H1 (cell line): ENCODE measurements at regions not wholly inside any gene's neighbourhood (a gene's known extent, or its start where the extent isn't known, plus 50 kb on each side); places are given as distances from the start of the nearest gene placed in this dataset.

Experiments
- CTCF ChIA-PET: fragments of 300-600 bp; sonication (Branson Sonifier 250); formaldehyde crosslinking; loops from one replicate; lab custom pipeline; 2021; ENCODE audit not compliant: partially characterized antibody; lab: Charles Lee
- POLR2A ChIA-PET: fragments of 300-600 bp; sonication (Branson Sonifier 250); formaldehyde crosslinking; loops from one replicate; lab custom pipeline; 2021; ENCODE audit warnings: inconsistent platforms; ENCODE audit not compliant: partially characterized antibody; lab: Charles Lee
- DNase-seq, 2 experiments: peaks; one replicate each; pipeline versions ENCODE4 v3.0.0 to v3.0.0-alpha.2; 2010 to 2022; ENCODE audit warnings: low spot score in 2 of 2, low read depth in 1 of 2, mixed read lengths in 1 of 2
- FAIRE-seq: peaks from 2 replicates; lab custom pipeline; 2011; peaks lifted over from hg19 to GRCh38; lab: Jason Lieb, UNC
- H2AFZ ChIP-seq: 2 replicates; pipeline ENCODE4 v1.8.1; 2012; ENCODE audit warnings: low read length, inconsistent platforms
- H2AK5ac ChIP-seq: 2 replicates; pipeline ENCODE4 v1.6.1; 2013; ENCODE audit warnings: low read depth, low read length
- H2BK120ac ChIP-seq: replicated peaks from 2 replicates; pipeline ENCODE3; 2013; ENCODE audit warnings: low read depth, low read length, inconsistent platforms
- H2BK12ac ChIP-seq: 2 replicates; pipeline ENCODE4 v1.6.1; 2013; ENCODE audit warnings: low read depth, low read length
- H2BK15ac ChIP-seq: 2 replicates; pipeline ENCODE4 v1.6.1; 2013; ENCODE audit warnings: low read length
- H2BK20ac ChIP-seq: 2 replicates; pipeline ENCODE4 v1.6.1; 2013; ENCODE audit warnings: low read length
- H2BK5ac ChIP-seq: 2 replicates; pipeline ENCODE4 v1.6.1; 2013; ENCODE audit warnings: low read depth, low read length
- H3K14ac ChIP-seq: 2 replicates; pipeline ENCODE4 v1.6.1; 2013; ENCODE audit warnings: inconsistent platforms; ENCODE audit not compliant: insufficient read length
- H3K18ac ChIP-seq: 2 replicates; pipeline ENCODE4 v1.6.1; 2013; ENCODE audit warnings: low read length; ENCODE audit errors: extremely low read depth
- H3K23ac ChIP-seq: 2 replicates; pipeline ENCODE4 v1.6.1; 2013; ENCODE audit warnings: inconsistent platforms; ENCODE audit not compliant: insufficient read length
- H3K23me2 ChIP-seq: 2 replicates; pipeline ENCODE4 v1.6.1; 2013; ENCODE audit warnings: low read depth, low read length
- H3K27ac ChIP-seq: 2 replicates; pipeline ENCODE4 v1.6.1; 2011; ENCODE audit warnings: low read depth, low read length, inconsistent platforms
- H3K27me3 ChIP-seq, 4 experiments: replicated peaks in 1 of 4; 1 replicate in 1 of 4; 2 replicates in 3 of 4; pipeline versions ENCODE4 v1.6.1 to v1.8.1; 2011 to 2013; ENCODE audit warnings: low read length in 3 of 4, mild to moderate bottlenecking in 3 of 4, inconsistent platforms in 2 of 4, mixed read lengths in 2 of 4, moderate library complexity in 1 of 4; ENCODE audit not compliant: control insufficient read depth in 3 of 4, insufficient read depth in 3 of 4; ENCODE audit errors: extremely low read depth in 1 of 4
- H3K36me3 ChIP-seq, 4 experiments: 2 replicates each; pipeline versions ENCODE4 v1.6.1 to v1.8.1; 2011 to 2013; ENCODE audit warnings: mild to moderate bottlenecking in 4 of 4, low read length in 3 of 4, moderate library complexity in 2 of 4, control low read depth in 1 of 4, inconsistent platforms in 1 of 4; ENCODE audit not compliant: insufficient read depth in 4 of 4, control insufficient read depth in 2 of 4
- H3K4ac ChIP-seq: replicated peaks from 2 replicates; pipeline ENCODE3; 2013; ENCODE audit warnings: low read length, low read depth, mixed read lengths, inconsistent platforms; ENCODE audit not compliant: insufficient read length
- H3K4me1 ChIP-seq, 4 experiments: replicated peaks in 1 of 4; 1 replicate in 1 of 4; 2 replicates in 3 of 4; pipeline versions ENCODE4 v1.6.1 to v1.8.1; 2011 to 2013; ENCODE audit warnings: low read length in 3 of 4, inconsistent platforms in 2 of 4, mixed read lengths in 1 of 4; ENCODE audit not compliant: insufficient read depth in 4 of 4, control insufficient read depth in 3 of 4
- H3K4me2 ChIP-seq, 2 experiments: 2 replicates each; pipeline versions ENCODE4 v1.6.1 to v1.8.1; 2011 to 2013; ENCODE audit warnings: low read depth in 2 of 2, low read length in 2 of 2, control low read depth in 1 of 2, inconsistent platforms in 1 of 2, mild to moderate bottlenecking in 1 of 2; ENCODE audit not compliant: insufficient read depth in 1 of 2
- H3K4me3 ChIP-seq, 4 experiments: fragments of 200-600, 300-600 bp in 1 of 4; sonication (generic), shearing (Covaris generic), sonication (Bioruptor Twin) in 1 of 4; 2 replicates each; pipeline versions ENCODE4 v1.5.1 to v1.8.1; 2011 to 2016; ENCODE audit warnings: low read length in 4 of 4, low read depth in 3 of 4, control low read depth in 2 of 4, inconsistent platforms in 2 of 4, mild to moderate bottlenecking in 2 of 4, mixed read lengths in 1 of 4, moderate library complexity in 1 of 4; ENCODE audit not compliant: insufficient read depth in 2 of 4; ENCODE audit errors: extremely low read depth in 1 of 4
- H3K56ac ChIP-seq: replicated peaks from 2 replicates; pipeline ENCODE3; 2013; ENCODE audit warnings: low read depth, mild to moderate bottlenecking, mixed read lengths, low read length, inconsistent platforms; ENCODE audit not compliant: insufficient read length
- H3K79me1 ChIP-seq: 2 replicates; pipeline ENCODE4 v1.6.1; 2013; ENCODE audit warnings: low read depth, low read length, control low read depth
- H3K79me2 ChIP-seq, 2 experiments: 2 replicates each; pipeline versions ENCODE4 v1.6.1 to v1.8.1; 2012 to 2013; ENCODE audit warnings: low read length in 2 of 2, mild to moderate bottlenecking in 2 of 2, inconsistent platforms in 1 of 2; ENCODE audit not compliant: insufficient read depth in 2 of 2, control insufficient read depth in 1 of 2
- H3K9ac ChIP-seq, 4 experiments: replicated peaks in 1 of 4; 1 replicate in 1 of 4; 2 replicates in 3 of 4; pipeline versions ENCODE4 v1.6.1 to v1.8.1; 2011 to 2013; ENCODE audit warnings: low read depth in 3 of 4, low read length in 3 of 4, control low read depth in 2 of 4, mild to moderate bottlenecking in 2 of 4, moderate library complexity in 2 of 4, inconsistent platforms in 1 of 4; ENCODE audit errors: extremely low read depth in 1 of 4
- H3K9me3 ChIP-seq, 2 experiments: 2 replicates each; pipeline versions ENCODE4 v1.6.1 to v1.8.1; 2012 to 2013; ENCODE audit warnings: mild to moderate bottlenecking in 2 of 2, moderate library complexity in 2 of 2, control low read depth in 1 of 2, inconsistent platforms in 1 of 2, low read depth in 1 of 2, low read length in 1 of 2, mixed read lengths in 1 of 2; ENCODE audit not compliant: insufficient read depth in 2 of 2
- H4K20me1 ChIP-seq, 2 experiments: replicated peaks in 1 of 2; 2 replicates each; pipeline versions ENCODE3 to v1.8.1; 2011 to 2013; ENCODE audit warnings: inconsistent platforms in 2 of 2, low read length in 2 of 2, mild to moderate bottlenecking in 1 of 2; ENCODE audit not compliant: insufficient read depth in 2 of 2, control insufficient read depth in 1 of 2
- H4K5ac ChIP-seq: 2 replicates; pipeline ENCODE4 v1.6.1; 2013; ENCODE audit warnings: low read length, low read depth, mixed read lengths, inconsistent platforms; ENCODE audit not compliant: insufficient read length
- H4K8ac ChIP-seq: 2 replicates; pipeline ENCODE4 v1.8.0; 2013; ENCODE audit warnings: mild to moderate bottlenecking, moderate library complexity, low read length, inconsistent platforms; ENCODE audit not compliant: insufficient read depth; ENCODE audit errors: extremely low read depth
- H4K91ac ChIP-seq: replicated peaks from 2 replicates; pipeline ENCODE3; 2013; ENCODE audit warnings: low read length, mixed read lengths, inconsistent platforms; ENCODE audit not compliant: insufficient read length
- ATF2 ChIP-seq: IDR thresholded peaks from 2 replicates; pipeline ENCODE4 v1.6.1; 2012; ENCODE audit warnings: low read length, inconsistent platforms
- BCL11A ChIP-seq, 2 experiments: IDR thresholded peaks; one replicate each; pipeline ENCODE4 v1.6.1; 2011; ENCODE audit warnings: low read depth in 2 of 2, low read length in 2 of 2, mild to moderate bottlenecking in 2 of 2
- E2F6 ChIP-seq: IDR thresholded peaks from 2 replicates; pipeline ENCODE4 v1.6.1; 2012; ENCODE audit warnings: inconsistent platforms
- GTF2F1 ChIP-seq: IDR thresholded peaks from 2 replicates; pipeline ENCODE4 v1.6.1; 2012; ENCODE audit warnings: low read depth, low read length, improper control_type of control experiment, borderline replicate concordance
- HDAC6 ChIP-seq: IDR thresholded peaks from one replicate; pipeline ENCODE4 v1.7.1; 2012; ENCODE audit warnings: low read depth, mild to moderate bottlenecking, inconsistent platforms, low read length, moderate library complexity
- NRF1 ChIP-seq: IDR thresholded peaks from 2 replicates; pipeline ENCODE4 v1.6.1; 2011; ENCODE audit warnings: mild to moderate bottlenecking, low read depth, low read length, improper control_type of control experiment
- RBBP5 ChIP-seq: IDR thresholded peaks from 2 replicates; pipeline ENCODE4 v1.7.1; 2012; ENCODE audit warnings: low read depth, mild to moderate bottlenecking, inconsistent platforms, low read length, moderate library complexity, borderline replicate concordance
- SIN3A ChIP-seq, 2 experiments: IDR thresholded peaks in 1 of 2; conservative IDR thresholded peaks in 1 of 2; 2 replicates each; pipeline ENCODE4 v1.6.1; 2011 to 2012; ENCODE audit warnings: low read length in 2 of 2, improper control_type of control experiment in 1 of 2, low read depth in 1 of 2, mild to moderate bottlenecking in 1 of 2
- SUZ12 ChIP-seq: fragments of 200-600 bp; sonication (generic); IDR thresholded peaks from 2 replicates; pipeline ENCODE4 v1.6.1; 2012; ENCODE audit warnings: mild to moderate bottlenecking, inconsistent platforms, low read length, moderate library complexity, mixed read lengths
- TAF7 ChIP-seq: optimal IDR thresholded peaks from 2 replicates; pipeline ENCODE3; 2011; ENCODE audit warnings: low read depth, mild to moderate bottlenecking, inconsistent platforms, low read length, moderate library complexity, borderline replicate concordance
- YY1 ChIP-seq: IDR thresholded peaks from 2 replicates; pipeline ENCODE4 v1.6.1; 2011; ENCODE audit warnings: low read depth, mild to moderate bottlenecking, low read length
- ZNF274 ChIP-seq: IDR thresholded peaks from 2 replicates; pipeline ENCODE4 v1.7.0; 2012; ENCODE audit warnings: low read length, borderline replicate concordance; ENCODE audit errors: extremely low read depth
- WGBS, 2 experiments: shearing (Covaris generic) in 1 of 2; methylation state at CpG; one replicate each; pipeline versions ENCODE4 v1.1.6 to v1.1.7; 2013 to 2015; ENCODE audit warnings: low lambda C conversion rate in 2 of 2, mixed read lengths in 2 of 2, inconsistent platforms in 1 of 2, low coverage in 1 of 2, missing lambda C conversion rate in 1 of 2; ENCODE audit not compliant: insufficient replicate concordance in 2 of 2, insufficient coverage in 1 of 2, insufficient read length in 1 of 2; ENCODE audit errors: extremely low coverage in 1 of 2, missing lambda C conversion rate in 1 of 2; 5-methylcytosine and 5-hydroxymethylcytosine counted together

GRCh38 chr6:163866192-163866591, 451.7 kb downstream of the QKI start:
- Histone ChIP-seq H3K9ac (no peak overlapping the region), H2BK120ac (no peak overlapping the region), H2BK15ac (peak overlapping the region; percentile 92; the same call in 1 of the 2 replicates), H4K20me1 (no peaks in the 10 kb centered on the region), H3K23me2 (no peaks in the 10 kb centered on the region), H2BK5ac (no peak overlapping the region), H2BK12ac (peak overlapping the region; percentile 45; the same call in 1 of the 2 replicates), H4K5ac (no peak overlapping the region), H2AFZ (peak overlapping the region; percentile 43; the same call in 1 of the 2 replicates), H3K4ac (no peak overlapping the region), H3K27ac (no peak overlapping the region), H3K56ac (no peak overlapping the region), H2AK5ac (no peak overlapping the region), H3K4me3 (no peak overlapping the region), H3K4me2 (no peak overlapping the region), H4K8ac (no peak overlapping the region), H2BK20ac (no peak overlapping the region), H3K9me3 (no peaks in the 10 kb centered on the region), H3K79me1 (no peaks in the 10 kb centered on the region), H3K14ac (no peak overlapping the region), H3K4me1 (peaks cover 2 to 14% (median 6%) of the 10 kb centered on the region in 4 experiments), H4K91ac (no peak overlapping the region), H3K79me2 (no peaks in the 10 kb centered on the region), H3K27me3 (no peaks in the 10 kb centered on the region; a peak in 1 of 7 replicates), H3K36me3 (no peaks in the 10 kb centered on the region), H3K18ac (no peak overlapping the region; the same call in 1 of the 2 replicates), H3K23ac (no peak overlapping the region)
- CTCF ChIA-PET = interaction anchor here (1.0 to 1.5 kb wide), 2 partner anchors 45 to 140 kb away, joined by 3 read pairs; no protein-coding TSS in a partner anchor
- FAIRE-seq (no peak), DNase-seq (no peak)
- POLR2A ChIA-PET = no interaction called here
- 67% methylated on average over 9 of the region's 9 CpGs; no CpG with 5 or more reads in 1 of the 2 experiments for WGBS, 2 experiments
- TF ChIP-seq BCL11A (IDR thresholded peaks at IDR 0.05; ENCODE audit: low read depth in 2 of 2, low read length in 2 of 2) (no peak), HDAC6 (no peak), GTF2F1 (no peak), YY1 (no peak), NRF1 (no peak), E2F6 (no peak), SUZ12 (no peak), TAF7 (no peak), ZNF274 (no peak), RBBP5 (no peak), SIN3A (conservative IDR thresholded peaks at IDR 0.05 in 1 of 2, IDR thresholded peaks at IDR 0.05 in 1 of 2; ENCODE audit: low read depth in 1 of 2, low read length in 2 of 2) (no peak), ATF2 (no peak)
